ENCODE measurements at regions not wholly inside any gene's neighbourhood (a gene's known extent, or its start where the extent isn't known, plus 50 kb on each side); places are given as distances from the start of the nearest gene placed in this dataset.
A peak's percentile ranks its signal among the peaks of the same experiment; 100 is the strongest.
"Not testable (repeated sequence)": the region's sequence is repeated elsewhere in the genome, so short reads cannot be mapped to it uniquely, and the experiment has no call there.

DNA sequence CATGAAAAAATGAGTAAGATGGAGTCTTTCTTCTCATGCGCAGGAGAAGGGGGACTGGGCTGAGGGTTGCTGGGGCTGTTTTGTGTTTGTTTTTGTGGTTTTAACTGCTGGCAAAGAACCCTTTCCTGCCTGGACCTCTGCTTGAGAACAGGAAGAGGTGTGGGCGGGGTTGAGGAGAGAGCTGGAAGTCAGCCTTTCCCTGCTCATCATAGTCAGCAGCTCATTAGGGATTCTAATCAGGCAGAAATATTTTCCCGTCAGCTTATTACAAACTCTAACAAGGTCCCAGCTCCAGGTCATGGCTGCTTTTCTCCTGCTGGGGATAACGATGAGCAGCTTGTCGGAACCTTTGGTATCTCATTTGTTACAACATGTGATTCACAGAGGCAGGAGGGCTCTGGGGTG is 185.0 kb upstream of the NRXN3 start:
- no peak for ATAC-seq
- H3K27ac Mint-ChIP-seq = no peak overlapping the region
- DNase-seq (ENCODE audit: low spot score in 2 of 2) = no peak
- H3K9me3 Mint-ChIP-seq = no peaks in the 10 kb centered on the region
- no peaks in the 10 kb centered on the region for H3K36me3 Mint-ChIP-seq

DNA sequence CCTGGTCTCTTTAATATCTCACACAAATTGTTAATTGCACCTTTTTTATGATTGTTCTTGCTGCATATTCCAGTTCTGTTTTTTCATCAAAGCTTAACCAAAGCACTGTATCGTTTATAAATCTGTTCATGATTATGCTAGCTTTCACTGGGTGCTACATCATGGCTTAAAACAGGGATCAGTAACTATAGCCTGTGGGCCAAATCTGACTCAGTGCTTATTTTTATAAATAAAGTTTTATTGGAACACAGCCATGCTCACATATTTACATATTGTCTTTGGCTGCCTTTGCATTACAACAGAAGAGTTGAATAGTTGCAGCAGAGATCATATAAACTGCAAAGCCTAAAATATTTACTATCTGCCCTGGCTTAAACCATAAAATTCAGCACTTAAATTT is 183.4 kb upstream of the NRXN3 start:
- DNase-seq (ENCODE audit: low spot score in 2 of 2) = no peak
- Mint-ChIP-seq H3K9me3 (no peaks in the 10 kb centered on the region), H3K36me3 (no peaks in the 10 kb centered on the region), H3K27ac (no peak overlapping the region)
- no peak for ATAC-seq

DNA sequence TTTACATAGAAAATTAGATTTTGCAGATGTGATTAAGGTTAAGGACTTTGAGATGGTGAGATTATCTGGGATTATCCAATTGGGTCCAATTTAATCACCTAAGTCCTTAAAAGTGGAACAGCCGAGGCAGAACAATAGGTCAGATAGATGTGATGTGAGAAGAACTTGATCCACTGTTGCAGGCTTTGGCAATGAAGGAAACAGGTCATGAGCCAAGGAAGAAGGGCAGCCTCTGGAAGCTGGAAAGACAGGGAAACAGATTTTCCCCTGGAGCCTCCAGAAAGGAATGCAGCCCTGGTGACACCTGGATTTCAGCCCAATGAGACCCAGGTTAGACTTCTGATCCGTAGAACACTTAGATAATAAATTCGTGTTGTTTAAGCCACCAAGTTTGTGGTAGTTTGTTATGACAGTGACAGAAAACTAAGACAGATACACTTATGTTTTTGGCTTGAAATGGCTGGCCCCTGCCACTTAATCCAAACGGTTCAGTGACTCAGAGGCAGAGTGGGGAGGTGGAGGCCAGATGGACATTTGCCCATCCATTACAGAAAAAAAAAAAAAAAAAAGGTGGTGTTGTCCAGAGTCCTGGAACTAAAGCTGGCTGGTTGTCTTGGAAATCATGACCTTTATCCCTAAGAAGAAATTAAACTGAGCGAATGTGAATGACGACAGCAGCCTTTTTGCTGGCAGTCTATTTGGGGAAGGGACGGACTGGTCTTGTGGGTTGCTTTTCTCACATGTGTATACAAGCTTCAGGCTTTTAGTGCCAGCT is 181.9 kb upstream of the NRXN3 start:
- no peaks in the 10 kb centered on the region for H3K9me3 Mint-ChIP-seq
- DNase-seq (ENCODE audit: low spot score in 2 of 2) (no peak), ATAC-seq (no peak)
- H3K36me3 Mint-ChIP-seq = no peaks in the 10 kb centered on the region
- H3K27ac Mint-ChIP-seq = no peak overlapping the region

DNA sequence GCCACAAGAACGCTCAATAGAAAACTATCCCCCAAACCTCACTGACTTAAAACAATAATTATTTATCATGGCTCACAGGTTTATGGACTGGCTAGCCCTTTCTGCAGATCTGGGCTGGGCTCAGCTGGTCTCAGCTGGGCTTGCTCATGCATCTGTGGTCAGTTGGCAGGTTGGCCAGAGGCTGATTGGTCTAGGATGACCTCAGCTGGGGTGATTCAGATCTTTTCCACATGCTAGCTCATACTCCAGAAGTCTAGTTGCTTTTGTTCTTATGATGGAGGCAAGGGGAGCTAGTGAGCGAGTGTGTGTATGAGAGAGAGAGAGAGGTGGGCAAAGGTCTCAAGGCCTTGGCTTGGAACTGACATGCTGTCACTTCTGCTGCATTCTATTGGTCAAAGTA is 181.2 kb upstream of the NRXN3 start:
- DNase-seq (ENCODE audit: low spot score in 2 of 2) = no peak
- no peaks in the 10 kb centered on the region for H3K36me3 Mint-ChIP-seq
- H3K9me3 Mint-ChIP-seq = no peaks in the 10 kb centered on the region
- no peak overlapping the region for H3K27ac Mint-ChIP-seq
- ATAC-seq = peak in 1 of 2 donors; percentile 52

DNA sequence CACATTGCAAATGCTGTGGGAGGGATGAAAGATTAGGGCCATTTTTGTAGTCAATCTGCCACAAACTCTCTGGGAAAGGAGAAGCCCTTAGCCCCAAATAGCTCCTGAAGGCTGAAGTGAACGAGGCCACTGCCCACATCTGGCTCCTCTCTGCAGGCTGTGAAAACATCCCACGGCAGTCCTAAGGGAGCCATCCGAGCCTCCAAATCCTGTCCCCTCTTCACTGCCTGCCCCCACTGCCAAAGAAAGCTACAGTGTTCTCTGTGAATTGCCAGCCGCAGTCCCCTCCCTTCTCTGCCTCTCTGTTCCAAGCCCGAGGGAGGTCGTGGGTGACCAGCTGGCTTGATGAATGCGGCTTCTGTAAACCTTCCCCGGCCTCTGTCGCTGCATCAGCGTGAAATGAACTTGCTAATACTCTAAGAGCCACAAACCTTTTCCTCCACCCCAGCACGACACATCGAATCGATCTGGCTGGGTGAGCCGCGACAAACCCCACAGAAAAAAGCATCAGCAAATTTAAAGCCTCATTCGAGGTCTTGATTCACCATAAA is 180.7 kb upstream of the NRXN3 start:
- Mint-ChIP-seq H3K36me3 (no peaks in the 10 kb centered on the region), H3K27ac (no peak overlapping the region), H3K9me3 (no peaks in the 10 kb centered on the region)
- ATAC-seq (no peak), DNase-seq (ENCODE audit: low spot score in 2 of 2) (no peak)

DNA sequence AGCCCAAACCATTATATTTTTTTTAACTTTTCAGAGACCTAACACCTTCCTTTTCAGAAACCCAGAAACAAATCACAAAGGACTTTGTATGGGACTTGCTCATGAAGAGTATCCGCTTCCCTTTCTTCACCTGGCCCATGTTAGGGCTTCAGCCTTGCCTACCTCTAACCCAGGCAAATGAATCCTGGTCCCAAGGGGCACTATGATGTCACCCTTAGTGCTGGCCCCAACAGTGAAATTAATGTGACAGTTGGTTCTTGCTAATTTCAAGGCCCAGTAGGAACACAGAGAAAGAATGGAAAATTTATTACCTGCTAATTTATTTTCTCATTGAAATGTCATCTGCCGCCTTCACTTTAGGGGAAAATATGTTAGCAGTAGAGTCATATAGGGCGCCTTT is 179.8 kb upstream of the NRXN3 start:
- ATAC-seq (no peak), DNase-seq (ENCODE audit: low spot score in 2 of 2) (no peak)
- Mint-ChIP-seq H3K36me3 (no peaks in the 10 kb centered on the region), H3K27ac (no peak overlapping the region), H3K9me3 (no peaks in the 10 kb centered on the region)

DNA sequence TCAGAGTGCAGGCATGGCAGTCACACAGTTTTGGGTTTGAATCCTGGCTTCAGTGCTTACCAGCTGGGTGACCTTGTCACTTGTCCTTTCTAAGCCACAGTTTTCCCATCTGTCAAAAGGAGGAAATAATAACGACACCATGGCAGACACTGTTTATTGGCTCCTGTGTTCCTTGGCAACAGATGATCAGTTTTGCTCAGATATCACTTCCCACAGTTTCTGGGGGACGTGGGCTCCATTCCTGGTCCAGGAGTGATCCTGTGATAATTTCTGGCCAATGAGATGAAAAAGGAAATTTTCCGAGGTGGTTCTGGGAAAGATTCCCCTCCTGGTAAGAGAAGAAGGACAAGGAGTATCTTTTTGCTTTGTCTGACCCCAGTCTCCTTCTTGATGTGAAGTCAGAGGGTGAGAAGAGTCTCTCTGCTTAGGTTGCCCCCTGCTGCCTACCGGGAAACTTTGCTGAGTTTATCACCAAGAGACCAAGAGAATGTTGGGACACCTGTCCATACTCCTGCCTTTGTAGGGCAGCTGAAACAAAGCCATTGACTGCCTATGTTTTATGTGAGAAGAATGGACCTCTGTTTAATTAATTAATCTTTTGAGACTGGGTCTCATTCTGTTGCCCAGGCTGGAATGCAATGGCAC is 178.9 kb upstream of the NRXN3 start:
- H3K36me3 Mint-ChIP-seq = no peaks in the 10 kb centered on the region
- H3K9me3 Mint-ChIP-seq = no peaks in the 10 kb centered on the region
- H3K27ac Mint-ChIP-seq = no peak overlapping the region
- ATAC-seq (no peak), DNase-seq (ENCODE audit: low spot score in 2 of 2) (no peak)

DNA sequence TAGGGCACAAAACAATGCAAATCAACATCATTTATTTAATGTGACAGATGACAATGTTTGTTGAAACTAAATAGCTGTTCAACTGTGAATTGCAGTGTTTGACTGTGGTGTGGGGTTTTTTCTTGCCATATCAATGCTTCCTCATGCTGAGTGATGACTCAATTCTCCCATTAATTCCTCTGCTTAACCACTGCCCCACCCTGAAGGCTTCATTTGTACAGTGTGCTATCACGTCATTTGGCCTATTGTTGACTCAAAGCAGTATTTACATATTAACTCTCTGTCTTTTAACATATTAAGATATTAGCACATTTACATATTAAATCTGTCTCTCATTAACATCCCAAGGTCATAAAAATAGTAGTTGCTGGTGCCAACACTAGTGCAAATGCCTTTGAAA is 164.8 kb upstream of the NRXN3 start:
- ATAC-seq (peak in 1 of 2 donors; percentile 52), DNase-seq (ENCODE audit: low spot score in 2 of 2) (no peak)
- Mint-ChIP-seq H3K27ac (no peak overlapping the region), H3K9me3 (peaks cover 20 to 42% of the 10 kb centered on the region in 2 donors), H3K36me3 (peaks cover 21 to 27% of the 10 kb centered on the region in 2 donors)

DNA sequence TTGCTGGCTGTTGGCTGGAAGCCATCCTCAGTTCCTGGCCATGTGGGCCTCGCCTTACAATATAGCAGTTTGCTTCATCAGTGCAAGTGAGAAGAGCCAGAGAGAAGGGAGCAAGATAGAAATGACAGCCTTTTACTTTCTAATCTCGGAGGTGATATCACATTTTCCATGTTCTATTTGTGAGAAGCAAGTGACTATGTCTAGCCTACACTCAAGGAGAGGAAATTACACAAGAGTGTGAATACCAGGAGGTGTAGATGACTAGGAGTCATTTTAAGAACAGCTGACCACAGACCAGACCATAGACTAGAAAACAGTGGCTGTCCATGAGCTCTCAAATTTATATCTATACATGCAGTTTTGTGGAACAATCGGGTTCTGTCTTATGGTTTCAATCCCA is 163.0 kb upstream of the NRXN3 start:
- peaks cover 8 to 19% of the 10 kb centered on the region in 2 donors for H3K36me3 Mint-ChIP-seq
- DNase-seq (ENCODE audit: low spot score in 2 of 2) = no peak
- peak; percentile 81 to 94 for ATAC-seq
- H3K9me3 Mint-ChIP-seq = peaks cover 12 to 36% of the 10 kb centered on the region in 2 donors
- no peak overlapping the region for H3K27ac Mint-ChIP-seq

DNA sequence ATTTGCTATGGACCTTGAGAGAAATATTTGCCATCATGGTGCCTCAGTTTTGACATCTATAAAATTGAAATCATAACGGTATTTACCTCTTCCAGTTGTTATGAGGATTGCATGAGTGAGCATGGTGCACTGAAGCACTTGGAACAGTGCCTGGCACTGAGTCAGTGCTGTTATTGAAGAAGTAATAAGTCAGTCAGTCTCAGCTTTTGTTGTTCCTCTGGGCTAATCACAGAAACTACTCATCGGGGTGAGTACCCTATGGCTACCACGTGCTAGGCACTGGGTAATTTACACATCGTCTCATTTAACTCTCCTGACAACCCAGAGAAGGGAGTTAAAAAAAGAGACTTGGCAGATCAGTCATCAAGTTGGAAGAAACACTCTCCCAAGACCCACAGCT is 159.5 kb upstream of the NRXN3 start:
- ATAC-seq = no peak

DNA sequence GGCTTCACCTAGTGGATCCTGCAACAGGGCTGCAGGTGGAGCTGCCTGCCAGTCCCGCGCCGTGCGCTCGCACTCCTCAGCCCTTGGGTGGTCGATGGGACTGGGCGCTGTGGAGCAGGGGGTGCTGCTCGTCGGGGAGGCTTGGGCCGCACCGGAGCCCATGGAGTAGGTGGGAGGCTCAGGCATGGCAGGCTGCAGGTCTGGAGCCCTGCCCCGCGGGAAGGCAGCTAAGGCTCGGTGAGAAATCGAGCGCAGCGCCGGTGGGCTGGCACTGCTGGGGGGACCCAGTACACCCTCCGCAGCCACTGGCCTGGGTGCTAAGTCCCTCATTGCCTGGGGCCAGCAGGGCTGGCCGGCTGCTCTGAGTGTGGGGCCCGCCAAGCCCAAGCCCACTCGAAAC is 156.3 kb upstream of the NRXN3 start:
- not testable (repeated sequence) for H3K9me3 Mint-ChIP-seq; ATAC-seq; H3K36me3 Mint-ChIP-seq; H3K27ac Mint-ChIP-seq; DNase-seq (ENCODE audit: low spot score in 2 of 2)

More for the DNA sequence above, 159.5 kb upstream of the NRXN3 start:
- Mint-ChIP-seq H3K36me3 (peaks cover 4 to 6% of the 10 kb centered on the region in 2 donors), H3K27ac (no peak overlapping the region), H3K9me3 (peaks cover 7 to 13% of the 10 kb centered on the region in 2 donors)
- no peak for DNase-seq (ENCODE audit: low spot score in 2 of 2)

DNA sequence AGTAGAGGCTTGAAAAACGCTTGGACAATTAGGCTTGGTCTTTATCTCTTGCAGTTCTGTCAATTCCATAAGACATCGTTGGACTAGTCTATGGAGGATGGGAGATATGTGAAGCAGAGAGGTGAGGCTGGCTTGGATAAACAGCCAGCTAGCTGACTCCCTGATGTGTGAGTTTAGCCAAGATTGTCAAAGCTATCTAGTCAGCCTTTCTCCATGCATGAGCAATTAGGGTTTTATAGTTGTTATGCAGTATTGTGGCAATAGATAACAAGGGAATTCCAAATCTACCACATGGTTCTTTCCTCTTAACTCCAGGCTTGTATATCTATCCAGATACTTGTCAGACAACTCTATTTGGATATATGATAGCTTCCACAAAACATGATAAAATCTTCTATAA is 153.6 kb upstream of the NRXN3 start:
- Mint-ChIP-seq H3K36me3 (no peaks in the 10 kb centered on the region), H3K9me3 (no peaks in the 10 kb centered on the region), H3K27ac (no peak overlapping the region)
- ATAC-seq (no peak), DNase-seq (ENCODE audit: low spot score in 2 of 2) (no peak)

DNA sequence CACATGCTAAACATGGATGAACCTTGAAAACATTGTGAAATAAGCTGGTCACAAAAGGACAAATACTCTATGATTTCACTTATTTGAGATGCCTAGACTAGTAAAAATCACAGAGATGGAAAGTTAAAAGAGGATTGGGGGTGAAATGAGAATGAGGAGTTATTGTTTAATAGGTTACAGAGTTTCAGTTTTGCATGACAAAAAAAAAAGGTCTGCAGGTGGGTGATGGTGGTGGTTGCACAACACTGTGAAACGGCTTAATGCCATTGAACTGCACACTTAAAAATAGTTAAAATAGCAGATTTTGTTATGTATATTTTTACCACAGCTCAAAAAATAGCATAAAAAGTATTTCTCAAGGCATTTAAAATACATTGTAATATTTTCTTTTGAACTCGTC is 151.9 kb upstream of the NRXN3 start:
- Mint-ChIP-seq H3K36me3 (no peaks in the 10 kb centered on the region), H3K9me3 (no peaks in the 10 kb centered on the region), H3K27ac (no peak overlapping the region)
- no peak for DNase-seq (ENCODE audit: low spot score in 2 of 2)
- ATAC-seq = no peak

DNA sequence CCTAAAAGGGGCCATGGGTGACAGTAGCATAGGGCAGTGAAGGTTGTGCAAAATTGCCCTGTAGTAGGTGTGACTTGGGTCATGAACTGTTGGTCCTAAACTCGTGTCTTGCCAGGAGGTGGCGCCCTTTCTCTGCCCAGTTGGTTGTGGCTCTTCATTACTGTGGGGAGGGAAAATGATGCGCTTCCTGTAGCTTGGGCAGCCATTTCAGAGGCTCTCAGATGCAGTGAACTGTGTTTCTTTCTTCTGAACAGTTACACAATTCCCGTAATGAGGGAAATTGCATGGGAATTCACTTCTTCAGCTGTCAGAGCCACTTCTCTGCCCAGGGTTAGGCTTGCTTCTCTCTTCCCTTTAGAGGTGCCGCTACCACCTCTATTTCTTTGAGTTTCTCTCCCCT is 148.1 kb upstream of the NRXN3 start:
- DNase-seq (ENCODE audit: low spot score in 2 of 2) = peak in 1 of 2 donors; percentile 78
- Mint-ChIP-seq H3K27ac (no peak overlapping the region), H3K36me3 (no peaks in the 10 kb centered on the region), H3K9me3 (no peaks in the 10 kb centered on the region)
- ATAC-seq = peak; percentile 71 to 90

DNA sequence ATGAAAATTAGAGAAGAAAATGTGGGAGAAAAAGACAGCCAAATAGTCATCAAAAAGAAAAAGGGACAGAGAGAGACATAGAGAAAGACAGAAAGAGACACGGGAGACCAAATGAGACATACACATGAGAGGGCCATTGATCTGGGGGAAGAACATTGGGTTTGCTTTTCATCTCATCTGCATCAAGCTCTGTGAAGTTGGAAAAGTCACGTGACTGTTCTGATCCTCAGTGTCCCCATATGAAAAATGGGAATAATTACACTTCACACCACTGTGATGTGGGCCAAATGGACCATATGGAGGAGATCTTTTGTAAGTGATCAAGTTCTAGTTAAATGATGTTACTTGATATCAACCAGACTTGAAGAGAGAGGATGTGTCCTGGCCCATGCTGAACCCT is 147.1 kb upstream of the NRXN3 start:
- Mint-ChIP-seq H3K9me3 (no peaks in the 10 kb centered on the region), H3K36me3 (no peaks in the 10 kb centered on the region), H3K27ac (no peak overlapping the region)
- no peak for ATAC-seq
- DNase-seq (ENCODE audit: low spot score in 2 of 2) = no peak

DNA sequence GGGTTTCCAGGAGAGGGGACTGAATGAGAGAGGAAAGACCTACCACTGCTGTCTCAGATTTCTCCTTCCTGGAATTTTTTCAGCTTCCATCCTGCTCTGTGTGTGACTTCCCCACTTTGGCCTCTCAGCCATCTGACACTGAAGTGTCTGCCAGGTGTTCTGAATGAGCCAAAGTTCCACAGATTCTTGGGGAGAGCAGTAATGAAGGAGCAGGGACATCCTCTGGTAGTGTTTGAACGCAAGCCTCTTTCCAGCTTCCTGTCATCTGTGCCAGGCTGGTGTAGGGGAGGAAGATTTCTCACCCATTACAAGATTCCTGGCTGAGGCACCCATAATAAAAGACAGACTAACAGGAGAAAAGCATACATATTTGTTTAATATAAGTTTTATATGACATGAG is 141.7 kb upstream of the NRXN3 start:
- no peaks in the 10 kb centered on the region for H3K36me3 Mint-ChIP-seq
- DNase-seq (ENCODE audit: low spot score in 2 of 2) (no peak), ATAC-seq (no peak)
- no peaks in the 10 kb centered on the region for H3K9me3 Mint-ChIP-seq
- H3K27ac Mint-ChIP-seq = no peak overlapping the region

DNA sequence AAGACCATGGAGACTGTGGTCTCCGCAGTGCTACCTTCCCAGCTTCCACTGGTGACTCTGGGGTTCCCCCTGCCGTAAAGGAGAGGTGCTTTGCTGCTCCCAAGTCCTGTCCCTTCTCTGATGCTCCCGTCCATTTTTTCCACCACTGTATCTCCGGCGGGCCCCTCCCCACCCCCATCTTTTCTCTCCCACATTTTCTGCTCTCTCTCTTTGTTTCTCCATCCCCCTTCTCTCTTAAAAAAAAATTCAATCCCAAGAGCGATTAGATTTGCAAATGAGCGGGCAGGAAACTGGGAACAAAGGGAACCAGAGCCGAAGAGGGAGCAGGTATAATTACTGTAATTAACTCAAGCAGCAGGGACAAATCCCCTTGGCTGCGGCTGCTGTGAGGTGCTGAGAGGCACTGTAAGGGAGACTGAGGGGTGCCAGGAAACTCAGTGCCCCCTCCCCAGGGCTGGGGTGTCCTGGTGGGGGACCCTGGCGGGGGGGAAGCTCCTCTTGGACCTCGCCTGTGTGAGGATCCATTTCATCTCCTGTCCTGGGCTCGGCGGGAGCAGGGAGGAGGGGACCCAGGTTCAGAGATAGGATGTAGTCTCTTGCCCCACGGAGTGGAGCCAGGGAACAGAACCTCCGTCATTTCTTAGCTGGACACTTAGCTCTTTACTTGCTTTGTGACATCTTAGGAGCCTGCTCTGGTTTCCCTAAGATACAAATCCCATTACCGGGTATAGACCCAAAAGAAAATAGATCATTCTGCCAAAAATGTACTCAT is 140.4 kb upstream of the NRXN3 start:
- Mint-ChIP-seq H3K27ac (no peak overlapping the region), H3K9me3 (peaks cover 0 to 4% of the 10 kb centered on the region in 2 donors), H3K36me3 (no peaks in the 10 kb centered on the region)
- ATAC-seq (no peak), DNase-seq (ENCODE audit: low spot score in 2 of 2) (no peak)

All from activated naive CD4-positive, alpha-beta T cell treated with anti-CD3 and anti-CD28 coated beads, Interleukin-2, amount 50 U/mL, for 72 hours (primary cell).